ENCODE measurements at regions not wholly inside any gene's neighbourhood (a gene's known extent, or its start where the extent isn't known, plus 50 kb on each side); places are given as distances from the start of the nearest gene placed in this dataset.

DNA sequence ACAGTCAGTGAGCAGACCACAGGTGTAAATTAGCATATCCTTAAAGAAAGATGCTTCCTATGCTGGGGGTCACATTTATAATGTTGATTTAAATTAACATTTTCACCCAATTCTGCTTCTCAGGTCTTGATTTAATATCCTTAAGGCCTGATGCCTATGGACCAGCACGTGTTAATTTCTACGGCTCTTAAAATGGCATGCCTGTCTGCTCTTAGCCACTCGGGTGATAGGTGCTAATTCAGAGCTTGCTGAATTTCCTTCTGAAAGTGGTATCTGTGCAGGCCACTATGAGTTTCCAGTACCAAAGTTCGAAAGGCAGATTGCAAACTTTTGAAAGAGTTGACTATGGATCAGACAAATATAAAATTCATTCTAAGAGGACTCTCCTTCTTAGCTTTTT is 487.4 kb upstream of the ADGRL2 start:
- no peaks in the 10 kb centered on the region for H4K20me1 ChIP-seq (ENCODE audit: insufficient read depth)
- TF ChIP-seq EZH2 (IDR thresholded peaks at IDR 0.05; ENCODE audit: insufficient read depth, poor library complexity, severe bottlenecking): no peak
- TF ChIP-seq EZH2phosphoT487 (IDR thresholded peaks at IDR 0.05; ENCODE audit: insufficient read depth, low read depth): no peak
- H3F3A ChIP-seq (ENCODE audit: insufficient read depth): no peaks in the 10 kb centered on the region
- no peak overlapping the region for H3K4me3 ChIP-seq
- 49 to 59% methylated on average over 4 of the region's 4 CpGs for WGBS, 2 experiments (ENCODE audit: low coverage in 1 of 2, low lambda C conversion rate in 2 of 2, missing lambda C conversion rate in 2 of 2)
- H3K9me3 ChIP-seq (ENCODE audit: low read depth): no peaks in the 10 kb centered on the region
- no peak overlapping the region for H3K27ac ChIP-seq
- no peak overlapping the region for H3K4me2 ChIP-seq (ENCODE audit: unreplicated experiment)
- H3K36me3 ChIP-seq (ENCODE audit: low read depth): no peaks in the 10 kb centered on the region
- H3K9me2 ChIP-seq (ENCODE audit: insufficient read depth): no peaks in the 10 kb centered on the region
- no peak overlapping the region for H3K9ac ChIP-seq
- no peaks in the 10 kb centered on the region for H3K79me2 ChIP-seq (ENCODE audit: insufficient read depth)
- no peak for DNase-seq
- H2AFZ ChIP-seq: no peak overlapping the region
- H3K4me1 ChIP-seq (ENCODE audit: insufficient read depth): no peaks in the 10 kb centered on the region
- peaks cover 15% of the 10 kb centered on the region; the same call in 1 of the 2 replicates for H3K27me3 ChIP-seq (replicated peaks; ENCODE audit: insufficient read depth)
- in situ Hi-C loops (cut with MboI): no loop called here

- Histone ChIP-seq H3K36me3 (ENCODE audit: low read depth) (no peaks in the 10 kb centered on the region), H3K27ac (no peak overlapping the region), H3K4me2 (ENCODE audit: unreplicated experiment) (no peak overlapping the region), H3K9me3 (ENCODE audit: low read depth) (no peaks in the 10 kb centered on the region), H2AFZ (no peak overlapping the region), H4K20me1 (ENCODE audit: insufficient read depth) (no peaks in the 10 kb centered on the region), H3F3A (ENCODE audit: insufficient read depth) (no peaks in the 10 kb centered on the region), H3K79me2 (ENCODE audit: insufficient read depth) (no peaks in the 10 kb centered on the region), H3K4me3 (no peak overlapping the region), H3K4me1 (ENCODE audit: insufficient read depth) (no peaks in the 10 kb centered on the region), H3K9me2 (ENCODE audit: insufficient read depth) (no peaks in the 10 kb centered on the region), H3K27me3 (replicated peaks; ENCODE audit: insufficient read depth) (peaks cover 15% of the 10 kb centered on the region; the same call in 1 of the 2 replicates), H3K9ac (no peak overlapping the region)
- WGBS, 2 experiments (ENCODE audit: low coverage in 1 of 2, low lambda C conversion rate in 2 of 2, missing lambda C conversion rate in 2 of 2): 63 to 64% methylated on average over 8 of the region's 8 CpGs
- DNase-seq: no peak
- in situ Hi-C loops (cut with MboI): no loop called here
- TF ChIP-seq EZH2 (IDR thresholded peaks at IDR 0.05; ENCODE audit: insufficient read depth, poor library complexity, severe bottlenecking) (no peak), EZH2phosphoT487 (IDR thresholded peaks at IDR 0.05; ENCODE audit: insufficient read depth, low read depth) (no peak)
Measured at GRCh38 chr1:81312272-81312754, 488.4 kb upstream of the ADGRL2 start.

DNA sequence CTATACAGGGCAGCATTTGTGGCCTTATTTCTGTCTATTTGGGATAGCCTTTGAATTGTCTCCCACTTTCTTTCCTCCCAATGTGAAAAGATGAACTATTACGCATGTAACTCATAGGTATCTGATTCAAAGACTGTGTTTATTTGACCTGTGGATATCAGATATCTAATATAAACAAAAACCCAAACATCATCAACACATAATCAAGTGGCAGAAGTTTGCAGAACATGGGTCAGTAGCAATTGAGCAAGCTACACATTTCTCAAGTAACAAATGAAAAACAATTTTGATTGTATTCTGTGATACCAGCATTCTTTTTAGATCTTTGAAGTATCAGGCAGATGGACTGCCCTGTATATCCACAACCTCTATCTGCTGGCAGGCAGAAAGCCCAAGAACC is 490.5 kb upstream of the ADGRL2 start:
- no peak for TF ChIP-seq EZH2phosphoT487 (IDR thresholded peaks at IDR 0.05; ENCODE audit: insufficient read depth, low read depth)
- no peak for TF ChIP-seq EZH2 (IDR thresholded peaks at IDR 0.05; ENCODE audit: insufficient read depth, poor library complexity, severe bottlenecking)
- WGBS, 2 experiments (ENCODE audit: low coverage in 1 of 2, low lambda C conversion rate in 2 of 2, missing lambda C conversion rate in 2 of 2): 79 to 84% methylated on average over 1 of the region's 1 CpG
- Histone ChIP-seq H3K9me2 (ENCODE audit: insufficient read depth) (no peaks in the 10 kb centered on the region), H3F3A (ENCODE audit: insufficient read depth) (no peaks in the 10 kb centered on the region), H3K9ac (no peak overlapping the region), H4K20me1 (ENCODE audit: insufficient read depth) (no peaks in the 10 kb centered on the region), H3K79me2 (ENCODE audit: insufficient read depth) (no peaks in the 10 kb centered on the region), H2AFZ (no peak overlapping the region), H3K4me3 (no peak overlapping the region), H3K27ac (no peak overlapping the region), H3K4me1 (ENCODE audit: insufficient read depth) (no peaks in the 10 kb centered on the region), H3K27me3 (replicated peaks; ENCODE audit: insufficient read depth) (peaks cover 19% of the 10 kb centered on the region), H3K4me2 (ENCODE audit: unreplicated experiment) (no peak overlapping the region), H3K9me3 (ENCODE audit: low read depth) (no peaks in the 10 kb centered on the region), H3K36me3 (ENCODE audit: low read depth) (no peaks in the 10 kb centered on the region)
- in situ Hi-C loops (cut with MboI): no loop called here
- no peak for DNase-seq

- H3K27ac ChIP-seq: no peak overlapping the region
- in situ Hi-C loops (cut with MboI): no loop called here
Measured at GRCh38 chr1:81308191-81308590, 492.5 kb upstream of the ADGRL2 start.

DNA sequence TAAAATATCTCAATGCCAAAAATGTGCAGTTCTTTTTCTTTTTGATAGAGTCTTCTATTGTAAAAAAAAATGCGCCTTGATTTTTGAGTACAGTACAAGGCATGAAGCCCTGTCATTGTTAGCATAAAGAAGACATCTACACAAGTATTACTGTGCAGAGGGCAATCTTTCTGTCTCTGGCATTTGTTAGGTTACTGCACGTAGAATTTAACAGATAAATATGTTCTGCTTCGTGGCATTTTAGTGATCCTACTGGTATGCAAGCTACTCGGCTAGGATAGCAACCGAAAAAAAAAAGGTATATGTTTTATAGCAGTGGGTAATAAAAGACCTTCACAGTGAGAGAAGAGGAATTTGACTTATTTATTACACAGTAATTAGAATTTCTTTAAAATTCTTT is 492.9 kb upstream of the ADGRL2 start:
- no peak overlapping the region for H3K9ac ChIP-seq
- H3K9me3 ChIP-seq (ENCODE audit: low read depth): no peaks in the 10 kb centered on the region
- TF ChIP-seq EZH2 (IDR thresholded peaks at IDR 0.05; ENCODE audit: insufficient read depth, poor library complexity, severe bottlenecking): no peak
- no peak for TF ChIP-seq EZH2phosphoT487 (IDR thresholded peaks at IDR 0.05; ENCODE audit: insufficient read depth, low read depth)
- no peak overlapping the region for H2AFZ ChIP-seq
- peaks cover 4% of the 10 kb centered on the region for H3K4me1 ChIP-seq (ENCODE audit: insufficient read depth)
- H4K20me1 ChIP-seq (ENCODE audit: insufficient read depth): no peaks in the 10 kb centered on the region
- H3K4me2 ChIP-seq (ENCODE audit: unreplicated experiment): no peak overlapping the region
- no peaks in the 10 kb centered on the region for H3K9me2 ChIP-seq (ENCODE audit: insufficient read depth)
- no peaks in the 10 kb centered on the region for H3K36me3 ChIP-seq (ENCODE audit: low read depth)
- no peak for DNase-seq
- WGBS, 2 experiments (ENCODE audit: low coverage in 1 of 2, low lambda C conversion rate in 2 of 2, missing lambda C conversion rate in 2 of 2): 51 to 58% methylated on average over 5 of the region's 5 CpGs
- no peak overlapping the region for H3K4me3 ChIP-seq
- in situ Hi-C loops (cut with MboI): no loop called here
- H3K79me2 ChIP-seq (ENCODE audit: insufficient read depth): no peaks in the 10 kb centered on the region
- no peaks in the 10 kb centered on the region for H3F3A ChIP-seq (ENCODE audit: insufficient read depth)
- H3K27ac ChIP-seq: no peak overlapping the region
- H3K27me3 ChIP-seq (replicated peaks; ENCODE audit: insufficient read depth): peaks cover 17% of the 10 kb centered on the region

More at GRCh38 chr1:81308191-81308590, 492.5 kb upstream of the ADGRL2 start:
- WGBS, 2 experiments (ENCODE audit: low coverage in 1 of 2, low lambda C conversion rate in 2 of 2, missing lambda C conversion rate in 2 of 2): 37 to 42% methylated on average over 6 of the region's 6 CpGs
- TF ChIP-seq EZH2 (IDR thresholded peaks at IDR 0.05; ENCODE audit: insufficient read depth, poor library complexity, severe bottlenecking): no peak
- TF ChIP-seq EZH2phosphoT487 (IDR thresholded peaks at IDR 0.05; ENCODE audit: insufficient read depth, low read depth): no peak
- H3K27me3 ChIP-seq (replicated peaks; ENCODE audit: insufficient read depth): peaks cover 20% of the 10 kb centered on the region
- no peaks in the 10 kb centered on the region for H3K9me3 ChIP-seq (ENCODE audit: low read depth)
- H3K36me3 ChIP-seq (ENCODE audit: low read depth): no peaks in the 10 kb centered on the region
- no peak overlapping the region for H2AFZ ChIP-seq
- H3K4me2 ChIP-seq (ENCODE audit: unreplicated experiment): no peak overlapping the region
- H4K20me1 ChIP-seq (ENCODE audit: insufficient read depth): no peaks in the 10 kb centered on the region
- H3F3A ChIP-seq (ENCODE audit: insufficient read depth): no peaks in the 10 kb centered on the region
- no peak overlapping the region for H3K4me3 ChIP-seq
- no peaks in the 10 kb centered on the region for H3K9me2 ChIP-seq (ENCODE audit: insufficient read depth)
- peaks cover 4% of the 10 kb centered on the region for H3K4me1 ChIP-seq (ENCODE audit: insufficient read depth)
- DNase-seq: no peak
- H3K79me2 ChIP-seq (ENCODE audit: insufficient read depth): no peaks in the 10 kb centered on the region
- no peak overlapping the region for H3K9ac ChIP-seq

Measured in GM23248 (cell line).